ENCODE measurements at regions not wholly inside any gene's neighbourhood (a gene's known extent, or its start where the extent isn't known, plus 50 kb on each side); places are given as distances from the start of the nearest gene placed in this dataset.
A peak's percentile ranks its signal among the peaks of the same experiment; 100 is the strongest.

GRCh38 chr10:55220975-55221374 lies 419.9 kb upstream of the PCDH15 start:
- no peak for DNase-seq (ENCODE audit: low read depth)
- no peak for TF ChIP-seq CTCF (IDR thresholded peaks at IDR 0.05; ENCODE audit: insufficient read depth, low read depth, low read length, missing control alignments)
- no peak overlapping the region for H3K4me3 ChIP-seq (ENCODE audit: low read length)

GRCh38 chr10:55215699-55216098 lies 414.7 kb upstream of the PCDH15 start:
- no peak for DNase-seq (ENCODE audit: low read depth)
- no peak overlapping the region for H3K4me3 ChIP-seq (ENCODE audit: low read length)
- TF ChIP-seq CTCF (IDR thresholded peaks at IDR 0.05; ENCODE audit: insufficient read depth, low read depth, low read length, missing control alignments): no peak

GRCh38 chr10:55214608-55215007 lies 413.6 kb upstream of the PCDH15 start:
- peak; percentile 48 for DNase-seq (ENCODE audit: low read depth)
- no peak overlapping the region for H3K4me3 ChIP-seq (ENCODE audit: low read length)
- TF ChIP-seq CTCF (IDR thresholded peaks at IDR 0.05; ENCODE audit: insufficient read depth, low read depth, low read length, missing control alignments): no peak

- H3K4me3 ChIP-seq (ENCODE audit: low read length): no peak overlapping the region
- no peak for TF ChIP-seq CTCF (IDR thresholded peaks at IDR 0.05; ENCODE audit: insufficient read depth, low read depth, low read length, missing control alignments)
- peak; percentile 58 for DNase-seq (ENCODE audit: low read depth)
Measured at GRCh38 chr10:55212051-55212450, 411.0 kb upstream of the PCDH15 start.

- TF ChIP-seq CTCF (IDR thresholded peaks at IDR 0.05; ENCODE audit: insufficient read depth, low read depth, low read length, missing control alignments): no peak
- no peak for DNase-seq (ENCODE audit: low read depth)
- no peak overlapping the region for H3K4me3 ChIP-seq (ENCODE audit: low read length)
Measured at GRCh38 chr10:55203874-55204273, 402.8 kb upstream of the PCDH15 start.

GRCh38 chr10:55203319-55203718 lies 402.3 kb upstream of the PCDH15 start:
- no peak overlapping the region for H3K4me3 ChIP-seq (ENCODE audit: low read length)
- no peak for TF ChIP-seq CTCF (IDR thresholded peaks at IDR 0.05; ENCODE audit: insufficient read depth, low read depth, low read length, missing control alignments)
- DNase-seq (ENCODE audit: low read depth): peak; percentile 6

GRCh38 chr10:55200020-55200419 lies 399.0 kb upstream of the PCDH15 start:
- DNase-seq (ENCODE audit: low read depth): no peak
- no peak for TF ChIP-seq CTCF (IDR thresholded peaks at IDR 0.05; ENCODE audit: insufficient read depth, low read depth, low read length, missing control alignments)
- H3K4me3 ChIP-seq (ENCODE audit: low read length): no peak overlapping the region

Measured in epithelial cell of esophagus (primary cell).